ENCODE measurements at regions not wholly inside any gene's neighbourhood (a gene's known extent, or its start where the extent isn't known, plus 50 kb on each side); places are given as distances from the start of the nearest gene placed in this dataset.

GRCh38 chr2:8412586-8412985 lies 269.3 kb upstream of the ID2 start:
- TF ChIP-seq, protein P1, sequence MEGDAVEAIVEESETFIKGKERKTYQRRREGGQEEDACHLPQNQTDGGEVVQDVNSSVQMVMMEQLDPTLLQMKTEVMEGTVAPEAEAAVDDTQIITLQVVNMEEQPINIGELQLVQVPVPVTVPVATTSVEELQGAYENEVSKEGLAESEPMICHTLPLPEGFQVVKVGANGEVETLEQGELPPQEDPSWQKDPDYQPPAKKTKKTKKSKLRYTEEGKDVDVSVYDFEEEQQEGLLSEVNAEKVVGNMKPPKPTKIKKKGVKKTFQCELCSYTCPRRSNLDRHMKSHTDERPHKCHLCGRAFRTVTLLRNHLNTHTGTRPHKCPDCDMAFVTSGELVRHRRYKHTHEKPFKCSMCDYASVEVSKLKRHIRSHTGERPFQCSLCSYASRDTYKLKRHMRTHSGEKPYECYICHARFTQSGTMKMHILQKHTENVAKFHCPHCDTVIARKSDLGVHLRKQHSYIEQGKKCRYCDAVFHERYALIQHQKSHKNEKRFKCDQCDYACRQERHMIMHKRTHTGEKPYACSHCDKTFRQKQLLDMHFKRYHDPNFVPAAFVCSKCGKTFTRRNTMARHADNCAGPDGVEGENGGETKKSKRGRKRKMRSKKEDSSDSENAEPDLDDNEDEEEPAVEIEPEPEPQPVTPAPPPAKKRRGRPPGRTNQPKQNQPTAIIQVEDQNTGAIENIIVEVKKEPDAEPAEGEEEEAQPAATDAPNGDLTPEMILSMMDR (IDR thresholded peaks at IDR 0.05; ENCODE audit: low read length): no peak
- TF ChIP-seq EZH2phosphoT487 (IDR thresholded peaks at IDR 0.05; ENCODE audit: low read length) (no peak), EZH2 (optimal IDR thresholded peaks at IDR 0.05; ENCODE audit: low read depth, low read length) (no peak)
